GM23338 (cell line): ENCODE measurements at regions not wholly inside any gene's neighbourhood (a gene's known extent, or its start where the extent isn't known, plus 50 kb on each side); places are given as distances from the start of the nearest gene placed in this dataset.

ENCODE experiments used
- ATAC-seq: fragments of 200-7000 bp; cut with Tn5 transposase; 3 replicates; pipeline ENCODE4 v1.9.1; 2020
- DNase-seq: peaks from one replicate; pipeline ENCODE4 v3.0.0-alpha.2; 2015; ENCODE audit warnings: low spot score
- H2AFZ ChIP-seq: fragments of 200-600 bp; sonication (generic); 2 replicates; pipeline ENCODE4 v1.8.0; 2016; ENCODE audit warnings: antibody characterized with exemption, mild to moderate bottlenecking, moderate library complexity
- H3F3A ChIP-seq: fragments of 200-600 bp; sonication (generic); replicated peaks from 2 replicates; pipeline ENCODE4 v1.8.0; 2017; ENCODE audit warnings: antibody characterized with exemption, mixed run types, low read depth
- H3K27ac ChIP-seq: fragments of 200-600 bp; sonication (generic); 2 replicates; pipeline ENCODE4 v1.6.1; 2016; ENCODE audit warnings: low read depth
- H3K27me3 ChIP-seq: fragments of 200-600 bp; sonication (generic); 2 replicates; pipeline ENCODE4 v1.8.0; 2016; ENCODE audit warnings: mild to moderate bottlenecking, mixed run types, moderate library complexity; ENCODE audit not compliant: insufficient read depth
- H3K36me3 ChIP-seq: fragments of 200-600 bp; sonication (generic); 2 replicates; pipeline ENCODE4 v1.8.0; 2016; ENCODE audit warnings: mild to moderate bottlenecking; ENCODE audit not compliant: insufficient read depth
- H3K4me1 ChIP-seq: fragments of 200-600 bp; sonication (generic); 2 replicates; pipeline ENCODE4 v1.8.0; 2016; ENCODE audit warnings: mild to moderate bottlenecking, moderate library complexity; ENCODE audit not compliant: insufficient read depth
- H3K4me2 ChIP-seq: fragments of 200-600 bp; sonication (generic); 2 replicates; pipeline ENCODE4 v1.7.1; 2017; ENCODE audit warnings: mixed run types
- H3K4me3 ChIP-seq: fragments of 200-600 bp; sonication (generic); 2 replicates; pipeline ENCODE4 v1.6.1; 2016; ENCODE audit warnings: mixed run types
- H3K79me2 ChIP-seq: fragments of 200-600 bp; sonication (generic); replicated peaks from 2 replicates; pipeline ENCODE4 v1.8.0; 2017; ENCODE audit warnings: mild to moderate bottlenecking; ENCODE audit not compliant: insufficient read depth
- H3K9me2 ChIP-seq: fragments of 200-600 bp; sonication (generic); 2 replicates; pipeline ENCODE4 v1.8.0; 2017; ENCODE audit not compliant: insufficient read depth
- H4K20me1 ChIP-seq: fragments of 200-600 bp; sonication (generic); replicated peaks from 2 replicates; pipeline ENCODE4 v1.8.0; 2017; ENCODE audit warnings: mild to moderate bottlenecking; ENCODE audit not compliant: insufficient read depth
- H3K27ac Mint-ChIP-seq: 2 replicates; pipeline ENCODE4 v1.8.0; 2020; ENCODE audit warnings: inconsistent platforms, mild to moderate bottlenecking, moderate library complexity, mixed read lengths
- H3K27me3 Mint-ChIP-seq: 3 replicates; pipeline ENCODE4 v1.8.0; 2022; ENCODE audit warnings: low read depth, mild to moderate bottlenecking, moderate library complexity, mixed read lengths, inconsistent platforms; ENCODE audit not compliant: insufficient read depth, poor library complexity
- H3K36me3 Mint-ChIP-seq: 3 replicates; pipeline ENCODE4 v1.8.0; 2021; ENCODE audit warnings: low read depth, mild to moderate bottlenecking, inconsistent platforms, moderate library complexity, mixed read lengths
- H3K4me1 Mint-ChIP-seq: 3 replicates; pipeline ENCODE4 v1.8.0; 2020; ENCODE audit warnings: mild to moderate bottlenecking, inconsistent platforms, mixed read lengths
- H3K4me3 Mint-ChIP-seq: 3 replicates; pipeline ENCODE4 v1.8.0; 2021; ENCODE audit warnings: moderate library complexity, mild to moderate bottlenecking, inconsistent platforms, mixed read lengths
- H3K9me3 Mint-ChIP-seq: 3 replicates; pipeline ENCODE4 v1.8.0; 2020; ENCODE audit warnings: moderate library complexity, mild to moderate bottlenecking, inconsistent platforms, mixed read lengths
- CREB1 ChIP-seq: fragments of 250-450 bp; sonication (Bioruptor Pico); IDR thresholded peaks from 2 replicates; pipeline ENCODE4 v1.5.0; 2020; ENCODE audit warnings: low read depth, mild to moderate bottlenecking, moderate library complexity
- EZH2 ChIP-seq: fragments of 200-600 bp; sonication (generic); IDR thresholded peaks from one replicate; pipeline ENCODE4 v1.8.0; 2017; ENCODE audit warnings: antibody characterized with exemption, mild to moderate bottlenecking, low read depth; ENCODE audit not compliant: unreplicated experiment
- EZH2phosphoT487 ChIP-seq: fragments of 200-600 bp; sonication (generic); IDR thresholded peaks from one replicate; pipeline ENCODE4 v1.8.1; 2018; ENCODE audit warnings: antibody characterized with exemption; ENCODE audit not compliant: unreplicated experiment
- JUNB ChIP-seq: IDR thresholded peaks from one replicate; pipeline ENCODE4 v1.6.1; 2016; ENCODE audit warnings: antibody characterized with exemption; ENCODE audit not compliant: unreplicated experiment
- NANOG ChIP-seq: IDR thresholded peaks from 2 replicates; pipeline ENCODE4 v1.6.1; 2016; ENCODE audit warnings: antibody characterized with exemption, borderline replicate concordance
- POLR2AphosphoS5 ChIP-seq: IDR thresholded peaks from 2 replicates; pipeline ENCODE4 v1.6.1; 2016; ENCODE audit warnings: antibody characterized with exemption, low read depth
- STAT1 ChIP-seq: IDR thresholded peaks from one replicate; pipeline ENCODE4 v1.6.1; 2016; ENCODE audit warnings: antibody characterized with exemption; ENCODE audit not compliant: unreplicated experiment
- ZNF114 ChIP-seq: fragments of 250-450 bp; sonication (Bioruptor Pico); IDR thresholded peaks from 2 replicates; pipeline ENCODE4 v1.5.0; 2020; ENCODE audit warnings: mild to moderate bottlenecking, moderate library complexity
- ZNF331 ChIP-seq: fragments of 250-450 bp; sonication (Bioruptor Pico); IDR thresholded peaks from 2 replicates; pipeline ENCODE4 v1.5.0; 2020; ENCODE audit warnings: low read depth, mild to moderate bottlenecking, moderate library complexity
- ZNF462 ChIP-seq: fragments of 250-450 bp; sonication (Bioruptor Pico); IDR thresholded peaks from 2 replicates; pipeline ENCODE4 v1.5.0; 2020; ENCODE audit warnings: mild to moderate bottlenecking, moderate library complexity
- TF ChIP-seq, protein P1 (sequence below): IDR thresholded peaks from one replicate; pipeline ENCODE4 v1.6.1; 2018; ENCODE audit warnings: antibody characterized with exemption; ENCODE audit not compliant: unreplicated experiment
- TF ChIP-seq, protein P2 (sequence below): IDR thresholded peaks from 2 replicates; pipeline ENCODE4 v1.6.1; 2016; ENCODE audit warnings: antibody characterized with exemption
- TF ChIP-seq, protein P3 (sequence below), 2 experiments: fragments of 200-600 bp in 1 of 2; sonication (generic) in 1 of 2; conservative IDR thresholded peaks; 2 replicates each; pipeline versions ENCODE4 v1.5.1 to v1.6.1; 2016 to 2017; ENCODE audit warnings: antibody characterized with exemption in 2 of 2, low read depth in 2 of 2, mild to moderate bottlenecking in 2 of 2, moderate library complexity in 1 of 2

DNA sequence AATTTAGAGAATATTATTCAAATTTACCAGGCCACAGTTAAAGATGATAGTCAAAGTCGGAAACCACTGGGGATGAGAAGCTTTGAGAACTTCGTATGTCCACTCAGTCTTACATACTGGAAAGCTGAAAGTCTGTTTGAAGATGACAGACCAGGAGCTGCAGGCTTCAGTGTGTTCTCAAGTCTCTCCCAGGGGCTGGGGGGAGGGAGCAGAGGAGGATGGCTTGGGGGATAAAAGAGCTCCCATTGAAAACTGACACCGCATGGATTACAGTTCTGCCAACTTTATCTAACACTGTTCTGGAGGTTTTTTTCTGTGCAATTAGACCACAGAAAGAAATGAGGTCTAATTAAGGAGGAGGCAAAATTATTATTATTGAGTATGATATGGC, 170.5 kb upstream of the ALKAL2 start:
- H3K4me1 ChIP-seq: no peaks in the 10 kb centered on the region; the same call in 1 of the 2 replicates
- peak overlapping the region; percentile 38; the same call in 1 of the 2 replicates for H3K4me2 ChIP-seq
- DNase-seq (peak; percentile 28), ATAC-seq (peak; percentile 83)
- Mint-ChIP-seq H3K27me3 (peaks cover 4% of the 10 kb centered on the region), H3K36me3 (no peaks in the 10 kb centered on the region), H3K4me1 (peaks cover 23% of the 10 kb centered on the region), H3K27ac (no peak overlapping the region), H3K9me3 (no peaks in the 10 kb centered on the region), H3K4me3 (no peak overlapping the region)
- H3K27ac ChIP-seq: no peak overlapping the region
- no peaks in the 10 kb centered on the region for H3K9me2 ChIP-seq
- H4K20me1 ChIP-seq: no peaks in the 10 kb centered on the region
- H2AFZ ChIP-seq: no peak overlapping the region
- H3K79me2 ChIP-seq: no peaks in the 10 kb centered on the region
- no peaks in the 10 kb centered on the region for H3F3A ChIP-seq
- TF ChIP-seq STAT1 (no peak), JUNB (no peak), CREB1 (no peak), ZNF462 (CRISPR knock-in tag) (no peak), NANOG (no peak), ZNF331 (CRISPR knock-in tag) (no peak), EZH2phosphoT487 (no peak), POLR2AphosphoS5 (no peak), ZNF114 (CRISPR knock-in tag) (no peak), EZH2 (no peak)
- TF ChIP-seq, protein P1, sequence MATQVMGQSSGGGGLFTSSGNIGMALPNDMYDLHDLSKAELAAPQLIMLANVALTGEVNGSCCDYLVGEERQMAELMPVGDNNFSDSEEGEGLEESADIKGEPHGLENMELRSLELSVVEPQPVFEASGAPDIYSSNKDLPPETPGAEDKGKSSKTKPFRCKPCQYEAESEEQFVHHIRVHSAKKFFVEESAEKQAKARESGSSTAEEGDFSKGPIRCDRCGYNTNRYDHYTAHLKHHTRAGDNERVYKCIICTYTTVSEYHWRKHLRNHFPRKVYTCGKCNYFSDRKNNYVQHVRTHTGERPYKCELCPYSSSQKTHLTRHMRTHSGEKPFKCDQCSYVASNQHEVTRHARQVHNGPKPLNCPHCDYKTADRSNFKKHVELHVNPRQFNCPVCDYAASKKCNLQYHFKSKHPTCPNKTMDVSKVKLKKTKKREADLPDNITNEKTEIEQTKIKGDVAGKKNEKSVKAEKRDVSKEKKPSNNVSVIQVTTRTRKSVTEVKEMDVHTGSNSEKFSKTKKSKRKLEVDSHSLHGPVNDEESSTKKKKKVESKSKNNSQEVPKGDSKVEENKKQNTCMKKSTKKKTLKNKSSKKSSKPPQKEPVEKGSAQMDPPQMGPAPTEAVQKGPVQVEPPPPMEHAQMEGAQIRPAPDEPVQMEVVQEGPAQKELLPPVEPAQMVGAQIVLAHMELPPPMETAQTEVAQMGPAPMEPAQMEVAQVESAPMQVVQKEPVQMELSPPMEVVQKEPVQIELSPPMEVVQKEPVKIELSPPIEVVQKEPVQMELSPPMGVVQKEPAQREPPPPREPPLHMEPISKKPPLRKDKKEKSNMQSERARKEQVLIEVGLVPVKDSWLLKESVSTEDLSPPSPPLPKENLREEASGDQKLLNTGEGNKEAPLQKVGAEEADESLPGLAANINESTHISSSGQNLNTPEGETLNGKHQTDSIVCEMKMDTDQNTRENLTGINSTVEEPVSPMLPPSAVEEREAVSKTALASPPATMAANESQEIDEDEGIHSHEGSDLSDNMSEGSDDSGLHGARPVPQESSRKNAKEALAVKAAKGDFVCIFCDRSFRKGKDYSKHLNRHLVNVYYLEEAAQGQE: no peak
- TF ChIP-seq, protein P2, sequence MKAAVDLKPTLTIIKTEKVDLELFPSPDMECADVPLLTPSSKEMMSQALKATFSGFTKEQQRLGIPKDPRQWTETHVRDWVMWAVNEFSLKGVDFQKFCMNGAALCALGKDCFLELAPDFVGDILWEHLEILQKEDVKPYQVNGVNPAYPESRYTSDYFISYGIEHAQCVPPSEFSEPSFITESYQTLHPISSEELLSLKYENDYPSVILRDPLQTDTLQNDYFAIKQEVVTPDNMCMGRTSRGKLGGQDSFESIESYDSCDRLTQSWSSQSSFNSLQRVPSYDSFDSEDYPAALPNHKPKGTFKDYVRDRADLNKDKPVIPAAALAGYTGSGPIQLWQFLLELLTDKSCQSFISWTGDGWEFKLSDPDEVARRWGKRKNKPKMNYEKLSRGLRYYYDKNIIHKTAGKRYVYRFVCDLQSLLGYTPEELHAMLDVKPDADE: no peak
- TF ChIP-seq, protein P3, sequence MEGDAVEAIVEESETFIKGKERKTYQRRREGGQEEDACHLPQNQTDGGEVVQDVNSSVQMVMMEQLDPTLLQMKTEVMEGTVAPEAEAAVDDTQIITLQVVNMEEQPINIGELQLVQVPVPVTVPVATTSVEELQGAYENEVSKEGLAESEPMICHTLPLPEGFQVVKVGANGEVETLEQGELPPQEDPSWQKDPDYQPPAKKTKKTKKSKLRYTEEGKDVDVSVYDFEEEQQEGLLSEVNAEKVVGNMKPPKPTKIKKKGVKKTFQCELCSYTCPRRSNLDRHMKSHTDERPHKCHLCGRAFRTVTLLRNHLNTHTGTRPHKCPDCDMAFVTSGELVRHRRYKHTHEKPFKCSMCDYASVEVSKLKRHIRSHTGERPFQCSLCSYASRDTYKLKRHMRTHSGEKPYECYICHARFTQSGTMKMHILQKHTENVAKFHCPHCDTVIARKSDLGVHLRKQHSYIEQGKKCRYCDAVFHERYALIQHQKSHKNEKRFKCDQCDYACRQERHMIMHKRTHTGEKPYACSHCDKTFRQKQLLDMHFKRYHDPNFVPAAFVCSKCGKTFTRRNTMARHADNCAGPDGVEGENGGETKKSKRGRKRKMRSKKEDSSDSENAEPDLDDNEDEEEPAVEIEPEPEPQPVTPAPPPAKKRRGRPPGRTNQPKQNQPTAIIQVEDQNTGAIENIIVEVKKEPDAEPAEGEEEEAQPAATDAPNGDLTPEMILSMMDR (conservative IDR thresholded peaks at IDR 0.05; ENCODE audit: low read depth in 2 of 2): no peak
- no peak overlapping the region for H3K4me3 ChIP-seq
- H3K36me3 ChIP-seq: no peaks in the 10 kb centered on the region
- no peaks in the 10 kb centered on the region for H3K27me3 ChIP-seq
